Stomach (tissue), 4 donors: ENCODE measurements at regions not wholly inside any gene's neighbourhood (a gene's known extent, or its start where the extent isn't known, plus 50 kb on each side); places are given as distances from the start of the nearest gene placed in this dataset.

Experiments used
- CTCF ChIP-seq, 7 experiments: fragments of 450-650 bp in 4 of 7; fragments of 200-600 bp in 3 of 7; sonication (generic) in 3 of 7; IDR thresholded peaks; one replicate each; pipeline ENCODE4 v1.5.1; 2016 to 2019; ENCODE audit warnings: antibody characterized with exemption in 7 of 7, control low read depth in 2 of 7, mild to moderate bottlenecking in 1 of 7
- EP300 ChIP-seq: sonication (generic); formaldehyde crosslinking; IDR thresholded peaks from one replicate; pipeline ENCODE4 v1.6.1; 2017; ENCODE audit warnings: antibody characterized with exemption
- POLR2A ChIP-seq, 4 donors: fragments of 450-650 bp; IDR thresholded peaks; one replicate each; pipeline ENCODE4 v1.6.1; 2016; ENCODE audit warnings: antibody characterized with exemption in 4 of 4, control low read depth in 2 of 4, mild to moderate bottlenecking in 1 of 4, moderate library complexity in 1 of 4
- POLR2AphosphoS5 ChIP-seq, 3 donors: sonication (generic); formaldehyde crosslinking; IDR thresholded peaks; one replicate each; pipeline ENCODE4 v1.6.1; 2016; ENCODE audit warnings: antibody characterized with exemption in 3 of 3

GRCh38 chr1:87524021-87524754 lies 195.5 kb downstream of the LMO4 start:
- no peak for TF ChIP-seq POLR2A (IDR thresholded peaks at IDR 0.05)
- TF ChIP-seq CTCF (IDR thresholded peaks at IDR 0.05), result no peak
- no peak for TF ChIP-seq POLR2AphosphoS5 (IDR thresholded peaks at IDR 0.05)
- no peak for TF ChIP-seq EP300
